ENCODE measurements at regions not wholly inside any gene's neighbourhood (a gene's known extent, or its start where the extent isn't known, plus 50 kb on each side); places are given as distances from the start of the nearest gene placed in this dataset.

- DNase-seq: no peak
These were observed 508.2 kb upstream of the SUCLG2 start for GRCh38 chr3:68162644-68163043.

DNA sequence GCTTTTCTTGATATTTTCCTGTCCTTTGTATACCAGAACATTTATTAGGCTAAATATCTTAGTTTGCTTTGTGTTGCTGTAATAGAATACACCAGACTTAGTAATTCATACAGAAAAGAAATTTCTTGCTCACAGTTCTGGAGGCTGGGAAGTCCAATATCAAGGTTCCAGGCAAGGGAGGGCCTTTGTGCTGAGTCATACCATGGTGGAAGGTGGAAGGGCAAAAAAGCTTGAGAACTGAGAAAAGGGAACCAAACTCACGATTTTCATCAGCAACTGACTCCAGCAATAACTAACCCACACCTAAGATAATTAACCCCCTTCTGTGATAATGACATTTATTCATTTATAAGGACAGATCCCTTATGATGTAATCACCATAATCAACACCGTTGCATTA lies 496.9 kb upstream of the SUCLG2 start:
- DNase-seq: no peak

- DNase-seq: no peak
These were observed 494.0 kb upstream of the SUCLG2 start for GRCh38 chr3:68148447-68148846.

DNA sequence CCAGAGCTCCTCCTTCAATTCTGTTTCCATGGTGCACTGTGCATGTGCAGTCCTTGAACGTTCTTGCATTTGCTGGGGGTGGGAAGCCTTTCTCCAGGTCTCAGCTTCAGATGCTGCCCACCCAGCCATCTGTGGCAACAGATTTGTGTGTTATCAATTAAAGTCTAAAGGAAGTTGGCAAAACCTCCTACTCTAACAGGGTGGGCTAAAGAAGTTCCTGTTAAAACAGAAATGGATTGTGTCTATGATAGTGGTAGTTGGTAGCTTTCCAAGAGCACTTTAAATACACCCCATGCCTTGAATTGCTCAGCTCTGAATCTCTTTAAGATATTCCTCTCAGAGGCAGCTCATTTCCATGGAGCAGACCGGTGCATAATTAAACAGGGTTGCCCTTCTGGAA lies 488.0 kb upstream of the SUCLG2 start:
- DNase-seq: no peak

DNA sequence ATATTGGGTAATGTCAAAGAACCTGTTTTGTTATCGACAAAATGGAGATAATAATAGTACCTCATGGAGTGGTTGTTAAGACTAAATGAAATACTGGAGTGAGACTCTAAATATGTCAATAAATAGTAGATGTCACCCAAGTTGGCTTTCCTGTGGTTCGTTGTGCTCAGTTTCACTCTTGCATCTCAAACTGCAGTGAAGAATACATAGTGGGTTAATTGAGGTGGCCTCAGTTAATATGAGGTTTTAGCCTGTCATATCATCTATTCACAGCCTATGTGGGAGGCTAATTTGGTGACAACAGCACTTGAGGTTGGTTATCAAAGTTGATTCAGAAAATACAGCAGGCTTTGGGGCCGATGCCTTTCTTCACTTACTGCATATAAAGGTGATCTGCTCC lies 485.5 kb upstream of the SUCLG2 start:
- DNase-seq: no peak

GRCh38 chr3:68136411-68136810 lies 482.0 kb upstream of the SUCLG2 start:
- no peak for DNase-seq

GRCh38 chr3:68135067-68135466 lies 480.7 kb upstream of the SUCLG2 start:
- DNase-seq: no peak

DNA sequence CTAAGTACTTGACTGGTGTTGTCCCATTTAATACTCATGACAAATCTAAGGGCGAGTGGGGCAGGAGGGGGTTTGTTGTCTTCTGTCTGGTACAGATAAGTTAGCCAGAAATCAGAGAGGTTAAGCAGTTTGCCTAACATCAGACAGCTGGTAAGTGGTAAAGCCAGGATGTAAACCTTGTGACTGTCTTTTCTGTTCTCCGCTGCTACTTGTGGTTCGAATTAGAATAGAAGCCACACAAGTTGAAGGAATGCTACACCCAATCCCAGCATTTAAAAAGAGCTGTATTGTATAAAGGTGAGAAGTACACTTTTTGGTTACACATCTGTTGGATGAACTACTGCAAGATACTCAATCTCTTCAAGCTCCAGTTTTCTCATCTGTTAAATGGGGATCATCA lies 474.7 kb upstream of the SUCLG2 start:
- DNase-seq: no peak

- DNase-seq: no peak
These were observed 468.8 kb upstream of the SUCLG2 start for GRCh38 chr3:68123231-68123630.

DNA sequence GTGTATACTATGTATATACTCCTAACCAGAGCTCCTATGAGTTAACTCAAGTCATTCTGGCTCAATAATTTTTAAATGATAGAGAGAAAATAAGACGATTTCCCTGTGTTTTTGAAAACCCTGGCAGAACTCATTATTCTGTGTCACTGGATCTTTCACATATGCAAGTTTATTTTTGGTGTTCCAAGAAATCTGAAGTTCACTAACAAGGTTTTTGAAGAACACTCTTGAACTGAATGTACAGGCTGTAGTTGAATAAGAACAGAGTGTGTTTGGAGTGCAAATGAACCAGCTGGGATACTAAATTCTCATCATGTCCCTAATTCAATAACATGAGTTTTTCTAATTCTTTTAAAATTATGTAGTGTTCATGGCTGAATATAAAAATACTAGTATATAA lies 466.9 kb upstream of the SUCLG2 start:
- DNase-seq: no peak

DNA sequence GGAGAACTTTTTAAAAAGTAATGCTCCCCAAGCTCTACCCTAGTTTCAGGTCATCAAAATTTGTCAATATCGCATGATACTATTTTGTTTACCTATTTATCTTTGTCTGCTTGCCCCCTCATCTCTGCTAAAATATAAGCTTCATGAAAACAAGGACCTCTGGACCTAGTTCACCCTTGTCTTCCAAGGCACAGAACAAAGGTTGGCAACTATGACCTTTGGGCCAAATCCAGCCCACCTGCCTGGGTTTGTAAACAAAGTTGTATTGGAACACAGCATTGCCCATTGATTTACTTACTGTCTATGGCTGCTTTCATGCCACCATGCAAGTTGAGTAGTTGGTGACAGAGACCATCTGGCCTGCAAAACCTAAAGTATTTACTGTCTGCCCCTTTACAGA lies 462.2 kb upstream of the SUCLG2 start:
- DNase-seq: no peak

DNA sequence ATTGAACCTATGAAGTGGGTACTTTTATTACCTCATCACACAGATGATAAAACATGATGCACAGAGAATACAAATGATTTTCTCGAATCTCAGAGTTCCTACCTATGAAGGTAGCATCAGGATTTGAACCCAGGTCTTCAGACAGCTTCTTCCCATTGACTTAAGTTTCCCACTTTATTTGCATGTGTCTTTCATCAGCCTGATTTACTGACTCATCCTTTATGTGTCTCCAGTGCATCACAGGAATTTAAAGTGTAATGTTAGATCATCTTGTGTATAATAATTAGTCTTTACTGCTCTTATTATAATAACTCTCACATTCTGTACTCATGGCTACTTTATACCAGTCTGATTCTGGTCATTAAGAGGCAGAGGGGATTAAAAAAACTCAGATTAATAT lies 449.4 kb upstream of the SUCLG2 start:
- DNase-seq: no peak

DNA sequence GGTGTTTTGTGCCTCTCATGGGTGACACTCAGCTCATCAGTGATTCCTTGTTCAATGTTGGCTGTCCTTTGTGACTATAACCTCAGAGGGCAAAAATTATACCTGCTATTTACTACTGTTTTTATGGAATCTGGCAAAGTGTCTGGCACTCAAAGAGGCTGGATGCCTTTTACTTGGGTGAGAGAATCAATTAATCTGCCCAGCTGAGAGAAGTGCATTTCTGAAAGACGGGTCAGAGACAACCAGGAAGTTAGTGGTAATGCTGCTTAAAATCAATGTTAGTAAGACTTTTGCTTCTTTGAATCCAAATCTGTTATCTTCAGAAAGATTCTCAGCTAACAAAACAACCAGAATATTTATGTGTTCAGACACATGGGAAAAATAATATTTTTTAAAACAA lies 436.2 kb upstream of the SUCLG2 start:
- DNase-seq: no peak

GRCh38 chr3:68089572-68090011 lies 435.2 kb upstream of the SUCLG2 start:
- DNase-seq: no peak

DNA sequence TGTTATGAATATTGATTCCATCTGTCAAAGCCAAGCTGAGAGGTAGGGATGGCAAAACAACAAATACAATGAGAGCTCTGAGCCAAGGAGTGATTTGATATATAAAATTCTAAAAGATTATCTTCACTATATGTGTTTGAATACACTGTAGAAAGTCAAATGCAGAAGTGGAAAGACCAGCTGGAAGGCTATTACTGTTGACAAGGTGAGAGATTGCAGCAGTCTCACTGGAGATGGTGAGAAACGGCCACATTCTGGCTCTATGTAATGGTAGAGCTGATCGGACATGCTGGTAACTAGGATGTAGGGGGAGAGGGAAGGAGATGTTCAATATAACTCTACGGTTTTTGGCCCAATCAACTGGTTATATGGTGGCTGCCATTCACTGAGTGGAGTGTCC lies 434.2 kb upstream of the SUCLG2 start:
- DNase-seq: no peak

DNA sequence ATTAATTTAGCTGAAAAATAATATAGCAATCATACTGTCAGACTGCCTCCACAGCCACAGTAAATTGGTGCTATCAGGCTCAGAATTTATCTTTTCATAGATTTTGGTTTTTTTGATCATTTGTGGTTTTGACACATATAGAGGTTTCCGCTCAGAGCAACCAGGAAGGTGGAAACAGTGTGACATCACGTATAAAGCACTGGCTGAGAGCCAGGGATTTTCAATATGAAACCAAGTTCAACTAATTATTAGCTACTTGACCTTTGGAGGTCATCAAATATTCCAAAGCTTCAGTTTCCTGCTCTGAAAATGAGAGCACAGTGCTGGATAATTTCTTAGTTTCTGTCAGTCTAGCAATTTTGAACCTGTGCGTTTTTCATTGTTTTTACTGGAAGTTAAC lies 433.8 kb upstream of the SUCLG2 start:
- peak; percentile 2 for DNase-seq

DNA sequence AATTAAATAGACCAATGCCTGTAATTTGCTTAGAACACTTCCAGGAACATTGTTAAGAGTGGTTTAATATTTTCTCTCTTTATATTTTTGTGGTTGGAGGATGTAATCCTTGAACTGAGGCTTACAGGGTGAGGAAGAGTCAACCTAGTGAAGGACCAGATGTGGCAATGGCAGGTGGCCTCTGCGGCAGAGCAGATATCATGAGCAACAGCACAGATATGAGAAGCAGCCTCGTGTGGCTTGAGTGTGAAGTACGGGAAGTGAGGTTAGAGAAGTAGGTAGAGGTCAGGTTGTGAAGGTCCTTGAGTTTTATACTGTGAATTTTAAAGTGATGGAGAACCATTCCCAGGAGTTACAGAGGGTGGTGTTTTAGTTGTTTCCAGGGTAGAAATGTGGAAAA lies 417.6 kb upstream of the SUCLG2 start:
- no peak for DNase-seq

- DNase-seq: no peak
These were observed 415.8 kb upstream of the SUCLG2 start for GRCh38 chr3:68070186-68070585.

DNA sequence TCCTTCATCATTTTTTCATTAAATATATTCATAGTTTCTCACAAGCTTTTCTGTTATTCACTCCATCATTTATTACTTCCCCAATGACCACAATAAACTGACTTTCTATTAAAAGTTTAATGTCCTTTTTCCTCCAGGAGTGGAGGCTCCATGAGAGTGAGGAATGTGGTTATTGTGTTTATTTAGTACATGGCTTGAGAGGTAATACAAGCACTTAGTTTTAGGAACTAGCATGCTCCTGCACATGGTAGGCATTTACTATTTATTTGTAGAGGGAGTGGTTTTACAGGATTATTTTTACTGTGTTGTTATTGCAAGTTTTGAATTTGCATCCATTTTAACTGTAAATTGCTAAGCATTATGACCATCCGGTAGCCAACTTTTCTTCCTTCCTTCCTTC lies 412.9 kb upstream of the SUCLG2 start:
- DNase-seq: no peak

DNA sequence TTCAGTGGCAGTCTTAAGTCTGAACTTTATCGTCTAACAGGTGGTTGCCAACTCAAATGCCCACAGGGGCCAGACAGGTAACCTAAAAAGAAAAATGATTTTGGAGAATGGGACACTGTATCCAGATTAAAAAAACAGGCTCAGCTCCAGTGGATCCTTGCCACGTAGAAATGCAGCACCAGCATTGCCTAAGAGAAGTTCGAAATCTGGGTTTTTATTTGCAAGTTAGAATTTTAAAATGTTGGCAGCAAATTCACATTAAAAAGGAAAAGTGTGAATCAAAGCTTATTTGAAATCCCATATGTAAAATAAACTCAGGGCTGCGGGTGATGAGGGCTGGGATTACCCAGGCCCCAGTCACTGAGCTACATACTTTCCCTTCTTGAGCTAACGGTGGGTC lies 408.5 kb upstream of the SUCLG2 start:
- no peak for DNase-seq

- DNase-seq: no peak
These were observed 406.5 kb upstream of the SUCLG2 start for GRCh38 chr3:68060910-68061309.

DNA sequence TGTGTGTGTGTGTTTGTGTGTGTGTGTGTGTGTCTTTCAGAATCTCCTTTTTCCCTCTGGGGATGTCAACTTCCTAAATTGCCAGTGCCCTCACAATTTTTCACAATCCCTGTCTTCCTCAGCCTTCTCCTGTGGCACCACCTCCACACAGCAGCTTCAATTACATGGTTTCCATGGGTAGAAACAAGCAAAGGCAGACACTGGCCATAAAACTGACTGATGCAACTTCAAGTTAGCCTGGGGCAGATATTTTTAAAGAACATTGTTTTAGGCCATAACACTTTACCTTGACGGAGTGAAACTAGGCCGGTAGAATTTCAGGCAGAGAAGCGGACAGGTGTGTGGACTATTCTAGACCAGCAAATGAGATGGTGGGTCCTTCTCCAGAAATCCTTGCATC lies 405.8 kb upstream of the SUCLG2 start:
- peak; percentile 36 for DNase-seq

DNA sequence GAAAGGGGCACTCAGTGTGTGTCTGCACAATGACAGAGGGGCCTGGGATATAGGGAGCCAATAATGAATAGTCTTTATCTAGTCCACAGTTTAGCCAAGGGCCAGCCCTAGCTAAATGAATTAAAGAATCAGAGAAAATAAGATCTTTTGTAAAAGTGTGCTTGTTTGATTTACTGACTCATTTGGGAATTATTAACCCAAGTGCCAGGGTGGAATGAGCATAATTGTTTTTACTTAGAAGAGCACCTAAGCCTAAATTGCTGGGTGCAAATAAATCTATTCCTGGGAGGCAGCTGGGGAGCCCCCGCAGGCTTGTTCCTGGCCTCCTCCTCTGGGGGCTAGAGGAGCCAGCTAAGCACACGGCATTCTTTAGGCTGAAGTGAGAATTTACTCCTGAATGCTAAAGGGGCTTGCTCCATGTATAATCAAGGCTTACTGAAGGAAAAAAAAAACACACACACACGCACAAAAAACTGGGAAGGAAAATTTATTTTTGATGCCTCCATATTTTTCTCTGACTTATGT lies 405.3 kb upstream of the SUCLG2 start:
- peak; percentile 19 for DNase-seq

GRCh38 chr3:68057637-68058320 lies 403.4 kb upstream of the SUCLG2 start:
- no peak for DNase-seq

Data from renal pelvis (tissue), 1 donor.